Endothelial cell (in vitro differentiated cells): ENCODE measurements at regions not wholly inside any gene's neighbourhood (a gene's known extent, or its start where the extent isn't known, plus 50 kb on each side); places are given as distances from the start of the nearest gene placed in this dataset.

Experiments used
- DNase-seq: peaks from one replicate; pipeline ENCODE4 v3.0.0; 2021; ENCODE audit warnings: low spot score
- H3K27ac Mint-ChIP-seq: one replicate; pipeline ENCODE4 v1.8.0; 2021; ENCODE audit warnings: mixed read lengths, inconsistent platforms; ENCODE audit not compliant: unreplicated experiment
- H3K27me3 Mint-ChIP-seq: one replicate; pipeline ENCODE4 v1.8.0; 2021; ENCODE audit warnings: mild to moderate bottlenecking, moderate library complexity, mixed read lengths, inconsistent platforms; ENCODE audit not compliant: unreplicated experiment
- H3K36me3 Mint-ChIP-seq: one replicate; pipeline ENCODE4 v1.8.0; 2021; ENCODE audit warnings: mild to moderate bottlenecking, low read depth, mixed read lengths, inconsistent platforms; ENCODE audit not compliant: unreplicated experiment
- H3K4me1 Mint-ChIP-seq: one replicate; pipeline ENCODE4 v1.8.0; 2021; ENCODE audit warnings: mild to moderate bottlenecking, mixed read lengths, inconsistent platforms; ENCODE audit not compliant: unreplicated experiment
- H3K4me3 Mint-ChIP-seq: one replicate; pipeline ENCODE4 v1.8.0; 2021; ENCODE audit warnings: mild to moderate bottlenecking, mixed read lengths, inconsistent platforms; ENCODE audit not compliant: unreplicated experiment
- H3K9me3 Mint-ChIP-seq: one replicate; pipeline ENCODE4 v1.8.0; 2021; ENCODE audit warnings: mixed read lengths, inconsistent platforms; ENCODE audit not compliant: unreplicated experiment
- TF ChIP-seq, protein P1 (sequence below): fragments of 200-600 bp; sonication (generic); IDR thresholded peaks from one replicate; pipeline ENCODE4 v1.5.0; 2021; ENCODE audit warnings: antibody characterized with exemption; ENCODE audit not compliant: unreplicated experiment

DNA sequence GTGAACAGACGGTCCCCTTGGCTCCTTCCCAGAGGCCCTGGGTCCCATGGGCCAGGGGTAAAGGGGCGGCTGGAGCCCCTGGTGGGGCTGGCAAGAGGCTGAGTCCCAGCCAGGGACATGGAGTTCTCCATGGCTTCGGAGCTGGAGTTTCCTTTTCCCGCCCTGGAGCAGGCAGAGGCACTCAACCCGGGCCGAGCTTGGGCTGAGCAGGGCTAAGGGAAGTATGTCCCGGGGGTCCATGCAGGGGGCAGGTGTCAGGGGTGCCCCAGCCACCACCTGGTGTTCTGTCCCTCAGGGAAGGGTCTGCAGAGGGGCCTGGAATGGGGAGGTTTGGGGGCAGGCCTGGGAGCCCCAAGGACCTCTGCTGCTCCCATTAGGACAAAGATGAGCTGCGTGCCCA, 54.0 kb upstream of the TPM4 start:
- peaks cover 6% of the 10 kb centered on the region for H3K9me3 Mint-ChIP-seq
- no peak for DNase-seq
- peaks cover 3% of the 10 kb centered on the region for H3K36me3 Mint-ChIP-seq
- H3K4me1 Mint-ChIP-seq: no peaks in the 10 kb centered on the region
- TF ChIP-seq, protein P1, sequence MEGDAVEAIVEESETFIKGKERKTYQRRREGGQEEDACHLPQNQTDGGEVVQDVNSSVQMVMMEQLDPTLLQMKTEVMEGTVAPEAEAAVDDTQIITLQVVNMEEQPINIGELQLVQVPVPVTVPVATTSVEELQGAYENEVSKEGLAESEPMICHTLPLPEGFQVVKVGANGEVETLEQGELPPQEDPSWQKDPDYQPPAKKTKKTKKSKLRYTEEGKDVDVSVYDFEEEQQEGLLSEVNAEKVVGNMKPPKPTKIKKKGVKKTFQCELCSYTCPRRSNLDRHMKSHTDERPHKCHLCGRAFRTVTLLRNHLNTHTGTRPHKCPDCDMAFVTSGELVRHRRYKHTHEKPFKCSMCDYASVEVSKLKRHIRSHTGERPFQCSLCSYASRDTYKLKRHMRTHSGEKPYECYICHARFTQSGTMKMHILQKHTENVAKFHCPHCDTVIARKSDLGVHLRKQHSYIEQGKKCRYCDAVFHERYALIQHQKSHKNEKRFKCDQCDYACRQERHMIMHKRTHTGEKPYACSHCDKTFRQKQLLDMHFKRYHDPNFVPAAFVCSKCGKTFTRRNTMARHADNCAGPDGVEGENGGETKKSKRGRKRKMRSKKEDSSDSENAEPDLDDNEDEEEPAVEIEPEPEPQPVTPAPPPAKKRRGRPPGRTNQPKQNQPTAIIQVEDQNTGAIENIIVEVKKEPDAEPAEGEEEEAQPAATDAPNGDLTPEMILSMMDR: no peak
- H3K27ac Mint-ChIP-seq: no peak overlapping the region
- no peak overlapping the region for H3K4me3 Mint-ChIP-seq
- H3K27me3 Mint-ChIP-seq: peaks cover 15% of the 10 kb centered on the region

DNA sequence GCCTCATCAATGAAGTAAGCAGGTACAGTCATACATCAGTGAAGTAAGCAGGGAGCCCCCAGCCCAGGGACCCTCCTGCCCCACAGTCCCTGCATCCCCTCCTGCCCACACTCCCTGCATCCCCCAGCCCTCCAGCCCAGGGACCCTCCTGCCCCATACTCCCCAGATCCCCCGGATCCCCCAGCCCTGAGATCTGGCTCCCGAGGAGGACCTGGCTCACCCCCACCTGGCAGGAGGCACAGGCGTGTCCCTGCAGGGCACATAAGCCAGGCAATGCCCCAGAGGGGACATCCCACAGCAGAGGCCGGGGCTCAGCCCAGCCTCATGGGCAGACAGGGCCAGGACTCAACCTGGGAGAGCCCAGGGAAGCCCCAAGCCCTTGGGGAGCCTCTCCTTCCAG, 53.6 kb upstream of the TPM4 start:
- Mint-ChIP-seq H3K27ac (no peak overlapping the region), H3K27me3 (peaks cover 14% of the 10 kb centered on the region), H3K4me3 (no peak overlapping the region), H3K4me1 (no peaks in the 10 kb centered on the region), H3K36me3 (peaks cover 3% of the 10 kb centered on the region), H3K9me3 (peaks cover 7% of the 10 kb centered on the region)
- no peak for DNase-seq
- TF ChIP-seq, protein P1: no peak

DNA sequence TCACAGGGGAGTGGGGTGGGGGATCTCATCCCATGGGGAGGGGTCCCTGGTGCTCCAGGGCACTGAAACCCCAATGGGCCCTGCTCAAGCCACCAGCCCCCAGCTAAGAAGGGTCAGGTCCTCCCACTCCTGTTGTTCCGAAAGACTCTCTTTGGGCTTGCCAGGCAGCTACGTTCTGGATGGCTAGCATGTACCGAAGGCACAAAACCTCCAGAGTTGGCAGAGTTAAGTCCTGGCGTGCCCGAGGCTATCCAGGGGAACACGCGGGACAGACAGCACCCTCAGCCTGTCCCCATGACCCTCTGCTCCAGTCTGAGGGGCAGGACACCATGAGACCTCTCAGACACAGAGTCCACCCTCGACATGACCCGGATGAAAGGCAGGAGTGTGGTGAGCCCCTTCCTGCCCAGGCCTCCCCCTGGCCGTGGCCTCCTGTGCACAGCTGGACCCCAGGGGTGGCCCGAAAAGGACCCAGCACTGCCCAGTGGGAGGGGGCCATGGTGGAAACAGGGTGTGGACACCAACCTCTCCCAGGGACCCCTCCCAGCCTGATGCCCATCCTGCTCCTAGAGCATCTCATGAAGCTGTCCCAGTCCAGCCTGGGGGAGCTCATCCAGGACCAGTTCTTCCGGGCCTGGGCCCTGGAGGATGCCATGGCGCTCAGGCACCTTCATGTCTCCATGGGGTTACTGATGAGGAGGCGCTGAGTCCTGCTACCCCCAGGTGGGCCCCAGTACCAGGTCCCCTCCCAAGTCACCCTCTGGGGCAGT, 53.0 kb upstream of the TPM4 start:
- DNase-seq: no peak
- Mint-ChIP-seq H3K36me3 (peaks cover 3% of the 10 kb centered on the region), H3K27me3 (peaks cover 11% of the 10 kb centered on the region), H3K9me3 (peaks cover 7% of the 10 kb centered on the region), H3K4me1 (no peaks in the 10 kb centered on the region), H3K4me3 (no peak overlapping the region), H3K27ac (no peak overlapping the region)
- TF ChIP-seq, protein P1: no peak

DNA sequence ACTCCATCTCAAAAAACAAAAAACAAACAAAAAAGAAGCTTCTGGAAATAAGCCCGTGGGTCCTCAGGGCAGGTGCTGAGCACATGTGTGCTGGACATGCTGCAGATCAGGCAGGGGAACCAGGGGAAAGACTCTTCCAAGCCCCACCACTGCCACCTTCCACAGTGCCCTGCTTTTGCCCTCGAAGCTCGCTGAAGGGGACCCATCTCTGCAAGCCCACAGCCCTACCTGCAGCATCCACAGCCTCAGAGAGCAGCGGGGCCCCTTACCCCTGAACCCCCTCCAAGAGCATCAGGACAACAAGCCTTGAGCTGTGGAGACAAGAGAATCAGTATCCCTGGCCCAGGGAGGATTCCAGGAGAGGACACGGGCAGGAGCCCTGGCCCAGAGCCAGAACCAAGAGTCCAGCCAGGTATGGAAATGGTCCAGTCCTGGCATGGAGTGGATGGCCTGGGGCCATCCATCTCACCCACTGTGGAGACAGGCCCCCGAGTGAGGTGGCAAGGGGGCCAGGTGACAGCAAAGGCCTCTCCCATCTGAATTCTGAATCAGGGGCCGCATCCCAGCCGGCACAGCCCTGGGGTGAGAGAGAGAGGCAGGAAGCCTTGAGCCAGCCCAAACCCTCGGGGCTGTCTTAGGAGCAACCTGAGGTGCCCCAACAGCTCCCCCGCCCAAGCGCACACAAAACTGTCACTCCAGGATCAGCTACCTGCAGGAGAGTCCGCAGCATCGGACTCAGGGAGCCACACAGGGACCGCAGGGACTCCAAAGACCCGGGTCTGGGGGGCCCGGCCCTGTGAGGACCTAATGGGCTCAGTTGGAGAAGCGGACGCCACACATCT, 51.8 kb upstream of the TPM4 start:
- Mint-ChIP-seq H3K4me3 (no peak overlapping the region), H3K4me1 (no peaks in the 10 kb centered on the region), H3K27ac (no peak overlapping the region), H3K9me3 (peaks cover 8% of the 10 kb centered on the region), H3K36me3 (no peaks in the 10 kb centered on the region), H3K27me3 (peaks cover 11% of the 10 kb centered on the region)
- DNase-seq: no peak
- TF ChIP-seq, protein P1: no peak
